Activated gamma-delta T cell treated with anti-CD3 and anti-CD28 coated beads, Interleukin-2, amount 50 U/mL, for 16 hours (primary cell): ENCODE measurements at regions not wholly inside any gene's neighbourhood (a gene's known extent, or its start where the extent isn't known, plus 50 kb on each side); places are given as distances from the start of the nearest gene placed in this dataset.

Source experiments
- DNase-seq: peaks from one replicate; pipeline ENCODE4 v3.0.0-alpha.2; 2020; ENCODE audit warnings: low read depth

DNA sequence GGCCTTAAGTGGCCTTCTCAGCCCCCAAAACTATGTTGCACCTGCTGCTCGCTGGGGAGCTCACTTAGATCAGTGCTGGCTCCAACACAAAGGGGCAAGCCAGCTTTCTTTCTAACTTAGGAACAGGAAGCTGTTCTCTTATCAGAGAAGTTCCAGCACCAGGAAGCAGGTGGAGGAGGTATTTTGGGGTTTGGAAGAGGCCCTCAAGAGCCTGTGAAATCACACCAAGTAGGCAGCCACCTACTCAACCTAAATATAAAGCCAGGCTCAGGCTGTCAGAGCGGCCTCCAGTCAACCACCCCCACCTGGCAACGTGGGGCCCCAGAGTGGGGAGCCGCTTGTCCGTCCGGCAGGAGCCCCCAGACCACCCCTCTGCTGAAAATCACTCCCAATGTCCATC lies 152.8 kb downstream of the OLFM1 start:
- DNase-seq = no peak

DNA sequence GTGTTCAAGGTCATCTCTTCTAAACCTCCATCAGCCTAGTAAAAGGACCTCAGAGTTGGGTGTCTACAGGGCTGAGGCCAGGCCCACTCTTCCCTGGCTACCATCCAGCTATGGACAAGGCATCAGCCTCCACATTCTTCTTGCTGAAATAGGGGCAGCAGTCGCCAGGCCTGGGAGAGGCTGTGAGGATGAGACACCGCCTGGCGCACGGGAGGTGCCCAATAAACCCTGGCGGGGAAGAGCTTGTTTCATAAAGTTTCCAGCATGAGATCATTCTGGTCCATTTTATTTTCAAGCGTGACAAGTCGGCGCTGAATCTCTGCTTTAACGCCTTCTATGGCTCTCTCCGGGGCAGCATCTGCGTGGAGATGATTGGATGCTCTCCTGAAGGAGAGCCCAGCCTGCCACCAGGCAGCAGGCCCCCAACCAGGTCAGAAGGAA lies 153.4 kb downstream of the OLFM1 start:
- no peak for DNase-seq

DNA sequence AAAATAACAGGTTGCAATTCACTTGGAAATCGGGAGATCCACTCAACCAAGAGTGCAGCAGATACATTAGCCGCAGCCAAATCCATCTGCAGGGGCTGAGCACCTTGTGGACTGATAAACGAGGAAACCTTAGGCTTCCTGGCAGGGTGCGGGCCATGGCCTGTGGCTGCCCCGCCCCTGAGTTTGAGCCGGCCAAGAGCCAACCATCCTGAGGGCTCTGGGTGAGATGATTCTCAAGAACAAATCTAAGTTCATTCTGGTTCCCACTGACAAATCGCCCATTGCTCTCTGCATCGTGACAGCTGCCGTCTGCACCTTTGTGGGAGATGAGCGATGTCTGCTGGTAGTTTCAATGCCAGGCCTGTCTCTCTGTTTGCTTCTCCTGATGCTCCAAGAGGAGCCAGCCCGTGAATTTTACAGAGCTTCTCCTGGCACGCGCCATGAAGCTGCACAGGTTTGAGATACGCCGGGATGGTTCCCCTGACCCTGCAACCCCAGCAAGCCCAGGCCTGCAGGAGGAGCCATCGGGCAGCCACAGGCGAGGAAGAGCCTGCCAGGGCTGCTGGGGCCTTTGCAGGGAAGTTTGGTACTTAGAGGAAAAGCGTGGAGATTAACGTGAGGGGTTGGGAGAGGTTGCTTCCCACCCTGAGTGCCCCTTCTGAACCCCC lies 154.0 kb downstream of the OLFM1 start:
- DNase-seq = no peak

DNA sequence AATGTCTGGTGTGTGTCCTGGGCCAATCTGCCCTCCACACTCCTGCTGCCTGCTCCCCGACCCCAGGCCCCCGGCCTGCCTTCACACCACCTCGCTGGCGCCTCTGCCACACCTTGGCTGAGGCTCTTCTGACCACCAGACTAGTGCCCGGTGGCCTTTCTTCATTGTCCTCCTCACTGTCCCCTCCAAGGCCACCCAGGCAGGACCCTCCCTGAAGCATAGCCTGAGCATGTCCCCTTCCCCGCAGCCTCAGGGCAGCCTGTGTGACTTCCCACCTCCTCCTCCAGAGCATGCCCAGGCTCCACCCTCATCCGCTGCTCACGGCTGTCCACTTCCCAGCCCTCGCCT lies 154.6 kb downstream of the OLFM1 start:
- no peak for DNase-seq

DNA sequence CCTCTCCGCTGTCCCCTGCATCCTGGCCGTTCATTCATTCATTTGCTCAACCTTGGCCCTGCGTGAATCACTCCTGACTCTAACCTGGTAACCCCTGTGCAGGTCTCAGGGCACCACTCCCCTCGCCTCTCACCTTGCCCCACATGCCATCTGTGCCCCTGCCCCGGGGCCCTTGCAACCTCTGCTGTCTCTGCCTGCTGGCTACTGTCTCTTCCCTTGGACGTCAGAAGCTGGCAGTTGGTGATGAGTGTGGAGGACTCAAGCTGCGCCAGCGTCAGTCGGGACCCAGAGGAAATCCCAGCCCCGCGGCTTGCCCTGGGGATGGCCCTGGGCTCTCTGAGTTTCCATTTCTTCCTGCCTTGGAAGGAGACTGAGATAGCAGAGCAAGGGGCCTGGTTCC lies 154.9 kb downstream of the OLFM1 start:
- no peak for DNase-seq

DNA sequence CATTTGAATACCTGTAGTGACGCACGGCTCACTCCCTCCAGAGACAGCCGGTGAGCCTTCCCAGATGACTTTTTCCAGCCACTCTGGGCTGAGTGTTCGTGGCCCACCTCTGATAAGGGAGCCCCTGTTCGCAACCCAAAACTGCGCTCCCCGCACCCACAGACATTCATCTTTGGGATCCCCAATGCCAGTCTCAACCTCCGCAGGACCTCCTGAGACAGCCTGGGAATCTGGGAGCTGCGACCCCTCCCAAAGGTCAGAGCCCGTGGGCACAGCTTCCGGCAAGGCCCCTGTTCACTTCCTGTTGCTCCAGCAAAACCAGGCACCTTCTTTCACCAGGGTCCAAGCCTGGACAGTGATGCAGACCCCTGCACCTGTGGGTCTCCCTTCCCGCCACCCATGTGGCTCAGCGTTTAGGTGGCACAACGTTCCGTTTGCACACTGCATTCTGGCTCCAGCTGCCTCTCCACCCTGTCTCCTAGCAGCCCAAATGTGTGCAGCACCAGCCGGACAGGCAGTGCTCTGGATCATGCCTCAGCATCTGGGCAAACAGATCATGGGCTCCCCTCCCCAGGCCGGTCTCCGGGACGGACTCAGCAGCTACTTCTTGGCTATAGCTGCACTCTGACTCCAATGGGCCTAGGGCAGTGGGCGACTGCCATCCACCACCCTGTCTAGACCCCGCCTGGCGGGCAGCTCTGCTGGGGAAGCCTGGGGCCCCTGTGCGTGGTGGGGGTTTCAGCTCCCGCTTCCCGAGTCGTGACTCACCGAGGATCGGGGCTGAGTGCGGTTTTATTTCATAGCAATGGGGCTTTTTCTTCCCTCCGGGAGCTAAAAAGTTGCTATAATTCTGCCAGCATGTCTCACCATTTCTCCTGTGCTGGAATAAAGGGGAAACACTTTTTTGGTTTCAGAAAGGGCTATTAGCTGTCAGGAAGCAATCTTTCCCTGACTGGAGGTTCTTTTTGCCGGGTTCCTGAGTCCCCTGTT lies 156.0 kb downstream of the OLFM1 start:
- no peak for DNase-seq

DNA sequence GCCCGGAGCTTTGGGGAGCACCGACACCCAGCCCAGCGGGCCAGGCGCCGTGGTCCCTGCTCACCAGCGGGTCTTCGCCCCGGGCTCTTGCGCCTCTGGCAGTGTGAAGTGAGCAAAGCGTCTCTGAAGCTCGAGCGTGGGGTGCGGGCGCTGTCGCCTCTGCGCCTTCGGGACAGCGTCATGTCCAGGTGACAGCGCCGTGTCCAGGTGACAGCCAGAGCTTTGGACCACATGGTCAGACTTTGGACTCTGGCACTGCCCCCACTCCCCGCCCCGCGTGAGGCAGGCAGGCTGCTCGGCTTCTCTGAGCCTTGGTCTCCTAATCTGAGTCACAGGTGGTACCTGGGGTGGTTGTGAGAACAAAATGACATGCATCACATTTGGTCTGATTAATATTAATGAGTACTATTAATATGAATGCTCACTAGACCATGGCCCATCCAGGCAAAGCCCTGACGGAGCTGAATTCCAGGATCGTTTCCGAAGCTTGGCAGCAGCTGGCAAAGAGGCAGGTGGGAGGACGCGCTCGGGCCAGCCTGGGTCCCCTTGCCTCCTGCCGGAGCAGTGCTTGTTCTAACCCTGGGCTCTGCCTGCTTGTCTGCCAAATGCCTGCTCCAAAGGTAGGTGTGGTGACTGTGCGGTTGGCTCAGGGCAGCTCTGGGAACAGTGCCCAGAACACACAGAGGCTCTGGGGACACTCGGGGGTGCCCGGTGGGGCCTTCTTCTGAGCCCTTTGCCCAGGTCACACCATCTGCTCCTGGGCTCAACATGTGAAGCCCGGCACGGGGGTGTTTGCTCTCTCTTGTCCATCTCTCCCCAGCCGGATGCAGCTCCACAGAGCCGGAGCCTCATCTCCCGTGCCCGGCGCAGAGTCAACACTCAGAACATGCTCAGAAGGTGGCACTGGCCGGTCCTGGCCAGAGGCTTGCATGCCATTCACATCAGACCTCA lies 157.1 kb downstream of the OLFM1 start:
- no peak for DNase-seq

DNA sequence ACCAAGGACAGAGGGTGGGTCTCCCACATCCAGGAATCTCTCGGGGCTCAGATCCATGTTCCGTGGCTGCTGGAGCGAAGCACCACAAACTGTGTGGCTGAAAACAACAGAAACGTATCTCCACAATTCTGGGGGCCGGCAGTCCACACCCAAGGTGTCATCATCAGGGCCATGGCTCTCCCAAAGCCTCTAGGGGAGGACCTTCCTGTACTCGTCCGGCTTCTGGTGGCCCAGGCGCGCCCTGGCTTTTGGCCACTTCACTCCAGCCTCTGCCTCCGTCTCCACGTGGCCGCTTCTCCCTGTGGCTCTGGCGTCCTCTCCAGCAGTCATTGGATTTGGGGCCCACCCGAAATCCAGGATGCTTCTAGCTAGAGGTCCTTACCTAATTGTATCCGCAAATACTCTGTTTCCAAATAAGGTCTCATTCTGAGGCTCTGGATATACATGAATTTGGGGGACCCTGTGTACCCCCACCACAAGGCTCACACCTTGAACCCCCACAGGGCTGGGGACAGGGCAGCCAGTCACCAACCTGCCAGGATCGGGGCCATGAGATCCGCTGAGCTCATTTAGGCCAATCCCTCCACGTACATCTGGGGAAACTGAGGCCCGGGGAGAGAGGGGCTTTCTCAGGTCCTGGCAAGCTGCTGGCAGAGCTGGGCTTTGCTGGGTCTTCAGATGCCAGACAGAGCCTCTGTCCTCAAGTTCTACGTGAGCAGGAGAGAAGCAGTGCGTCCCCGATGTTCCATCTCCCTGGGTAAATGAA lies 158.2 kb downstream of the OLFM1 start:
- DNase-seq = no peak

DNA sequence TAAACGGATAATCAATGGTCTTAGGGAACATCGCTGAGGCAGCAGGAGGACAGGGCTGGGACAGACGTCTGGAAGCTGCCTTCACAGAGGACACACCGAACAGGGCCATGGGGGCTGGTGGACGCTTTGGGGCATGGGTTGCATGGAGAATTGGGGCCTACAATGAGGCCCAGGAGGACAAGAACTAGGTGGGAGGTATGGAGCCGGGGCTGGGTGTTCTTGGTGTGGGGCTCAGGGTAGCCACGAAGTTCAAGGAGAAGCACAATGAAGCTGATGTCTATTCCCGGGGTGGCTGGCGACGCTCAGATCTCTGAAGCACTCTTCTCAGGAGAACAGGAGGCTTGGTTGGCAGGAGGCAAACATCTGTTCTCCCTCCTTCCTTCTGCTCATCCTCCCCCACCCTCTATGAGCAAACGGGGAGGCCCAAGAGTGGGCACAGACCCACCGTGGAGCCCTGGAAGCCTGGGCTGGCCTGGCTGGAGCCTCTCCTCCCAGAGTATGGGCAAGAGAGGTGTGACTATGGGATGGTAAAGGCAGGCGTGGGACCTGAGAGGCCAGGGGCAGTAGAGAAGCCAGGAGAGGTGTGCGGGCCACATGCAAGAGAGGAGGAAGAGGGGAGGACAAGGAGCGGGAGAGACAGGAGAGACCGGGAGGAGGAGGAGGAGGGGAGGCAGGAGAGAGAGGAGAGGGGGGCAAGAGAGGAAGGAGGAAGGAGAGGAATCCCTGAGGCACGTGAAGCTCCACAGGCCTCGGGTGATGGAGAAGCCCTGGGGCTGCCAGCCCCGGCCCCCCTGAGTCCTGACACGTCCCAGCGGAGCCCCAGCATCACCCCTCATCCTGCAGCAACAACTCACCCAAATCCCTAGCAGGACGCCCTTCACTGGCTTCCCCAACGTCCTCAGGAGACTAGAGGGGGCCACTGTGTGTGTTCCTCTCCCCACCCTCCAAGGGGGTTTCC lies 159.1 kb downstream of the OLFM1 start:
- DNase-seq = no peak

DNA sequence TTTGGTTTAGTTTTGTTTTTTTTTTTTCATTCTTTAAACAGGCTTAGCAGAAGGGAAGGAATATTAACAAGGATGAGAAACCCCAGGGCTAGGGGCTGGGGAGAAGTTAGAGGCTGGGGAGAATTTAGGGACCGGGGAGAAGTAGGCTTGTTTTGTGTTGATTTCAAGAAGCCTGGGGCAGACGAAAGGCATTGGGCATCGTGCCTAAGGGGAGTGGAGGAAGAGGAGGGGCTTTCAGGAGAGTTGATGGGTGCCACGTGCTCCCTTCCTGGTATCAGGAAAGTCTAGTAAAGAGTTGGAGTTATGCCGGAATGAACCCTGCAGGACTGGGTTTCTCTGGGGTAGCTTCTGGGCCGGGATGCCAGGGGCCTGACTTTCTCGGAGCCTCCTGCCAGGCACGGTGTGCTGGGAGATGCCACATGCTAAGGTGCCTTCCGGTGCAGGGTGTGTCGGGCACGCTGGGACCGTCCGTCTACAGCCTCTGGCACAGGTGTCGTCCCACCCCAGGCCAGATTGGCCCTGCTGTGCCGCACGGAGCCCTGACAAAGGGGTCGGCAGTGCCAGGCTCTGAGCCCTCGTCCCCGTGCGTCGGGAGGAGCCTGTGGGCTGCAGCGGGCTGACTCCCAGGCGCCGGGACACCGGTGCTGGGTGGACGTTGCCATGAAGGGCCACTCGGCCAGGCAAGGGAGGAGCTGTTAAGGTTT lies 159.9 kb downstream of the OLFM1 start:
- DNase-seq = no peak

DNA sequence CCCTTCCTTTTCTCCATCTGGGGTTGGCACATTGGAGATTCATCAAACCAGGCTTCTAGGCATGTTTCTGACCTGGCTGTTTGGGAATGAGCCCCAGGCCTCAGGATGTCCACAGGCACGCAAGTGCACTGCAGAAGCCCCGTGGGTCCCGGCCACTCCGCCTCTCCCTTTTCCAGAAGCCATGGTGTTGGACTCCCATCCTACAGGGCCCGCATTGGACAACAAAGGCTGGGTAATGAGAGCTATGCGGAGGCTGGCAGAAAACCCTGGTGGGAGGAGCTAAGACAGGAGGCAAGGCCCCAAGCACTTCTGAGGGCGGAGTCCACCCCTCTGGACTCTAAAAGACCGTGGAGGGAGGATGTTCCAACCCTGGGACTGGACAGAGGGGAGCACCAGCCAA lies 160.6 kb downstream of the OLFM1 start:
- no peak for DNase-seq

DNA sequence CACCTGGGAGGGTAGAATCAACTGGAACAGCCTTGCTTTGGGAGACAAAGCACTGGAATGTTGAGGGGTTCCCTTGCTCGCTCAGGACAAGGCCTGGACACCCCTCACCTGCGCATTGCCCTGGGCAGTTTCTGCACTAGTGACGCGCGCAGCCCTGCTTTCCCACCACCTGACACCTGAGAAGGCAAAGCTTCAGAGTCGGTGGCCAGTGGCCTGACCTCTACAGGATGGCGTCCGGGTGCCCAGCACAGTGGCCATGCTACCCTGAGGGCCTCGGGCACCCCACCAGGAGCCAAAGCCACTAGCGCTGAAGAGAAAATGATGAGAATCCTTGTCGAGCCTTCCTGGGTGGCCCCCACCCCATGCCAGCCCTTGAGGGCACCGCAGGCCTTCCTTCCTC lies 161.3 kb downstream of the OLFM1 start:
- no peak for DNase-seq

DNA sequence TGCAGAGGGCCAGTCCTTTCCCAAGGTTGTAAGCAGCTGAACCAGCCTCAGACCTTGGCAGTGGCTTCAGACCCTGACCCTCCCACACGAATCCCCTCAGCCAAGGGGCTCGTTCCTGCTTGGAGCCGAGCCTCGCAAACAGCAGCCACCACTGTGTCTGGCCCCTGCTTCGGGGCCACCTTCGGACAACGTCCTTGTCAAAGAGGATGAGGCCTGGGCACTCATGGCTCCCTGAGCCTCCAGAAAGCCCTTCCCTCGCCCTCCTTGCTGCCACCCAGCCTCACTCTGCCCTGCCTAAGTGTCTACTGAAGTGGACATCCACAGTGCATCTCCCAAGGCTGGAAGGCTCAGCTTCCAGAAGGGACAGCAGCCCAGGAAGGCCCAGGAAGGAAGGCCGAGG lies 161.7 kb downstream of the OLFM1 start:
- no peak for DNase-seq

DNA sequence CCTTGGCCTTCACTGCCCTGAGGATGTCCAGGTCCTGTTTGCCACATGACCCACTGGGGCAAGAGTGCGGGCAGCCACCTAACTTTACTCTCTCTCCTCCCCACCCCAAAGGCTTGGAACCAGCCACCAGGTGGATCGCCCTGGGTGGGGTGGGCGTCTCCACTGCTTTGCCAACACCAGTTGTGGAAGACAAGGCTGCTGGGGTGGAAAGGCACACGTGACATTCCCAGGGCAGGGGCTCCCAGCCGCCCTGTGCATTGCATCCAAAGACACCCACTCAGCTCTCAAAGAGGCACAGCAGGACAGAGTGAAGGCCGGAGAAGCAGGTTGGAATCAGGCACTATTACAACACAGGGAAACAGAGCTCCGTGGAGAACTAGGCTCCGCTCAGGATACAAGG lies 162.2 kb downstream of the OLFM1 start:
- no peak for DNase-seq

DNA sequence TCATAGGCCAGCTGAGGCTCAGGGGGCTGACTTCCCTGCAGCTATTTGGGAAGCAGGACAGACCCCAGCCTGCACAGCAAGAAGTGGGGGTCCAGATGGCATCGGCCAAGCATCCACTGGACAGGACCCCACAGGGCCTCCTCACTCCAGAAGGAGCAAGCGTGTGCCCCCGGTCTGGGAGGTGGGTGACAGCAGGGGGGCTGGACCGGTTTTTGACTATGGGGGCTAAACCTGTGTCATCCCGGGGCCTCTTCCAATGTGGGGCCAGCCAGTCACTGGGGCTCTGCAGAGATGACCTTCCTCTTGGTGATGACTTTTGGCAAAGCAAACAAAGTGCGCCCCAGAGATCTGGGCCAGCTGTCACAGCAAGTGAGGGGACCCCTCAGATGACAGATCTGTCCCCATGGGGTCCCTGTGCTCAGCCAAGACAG lies 163.9 kb downstream of the OLFM1 start:
- DNase-seq = no peak

DNA sequence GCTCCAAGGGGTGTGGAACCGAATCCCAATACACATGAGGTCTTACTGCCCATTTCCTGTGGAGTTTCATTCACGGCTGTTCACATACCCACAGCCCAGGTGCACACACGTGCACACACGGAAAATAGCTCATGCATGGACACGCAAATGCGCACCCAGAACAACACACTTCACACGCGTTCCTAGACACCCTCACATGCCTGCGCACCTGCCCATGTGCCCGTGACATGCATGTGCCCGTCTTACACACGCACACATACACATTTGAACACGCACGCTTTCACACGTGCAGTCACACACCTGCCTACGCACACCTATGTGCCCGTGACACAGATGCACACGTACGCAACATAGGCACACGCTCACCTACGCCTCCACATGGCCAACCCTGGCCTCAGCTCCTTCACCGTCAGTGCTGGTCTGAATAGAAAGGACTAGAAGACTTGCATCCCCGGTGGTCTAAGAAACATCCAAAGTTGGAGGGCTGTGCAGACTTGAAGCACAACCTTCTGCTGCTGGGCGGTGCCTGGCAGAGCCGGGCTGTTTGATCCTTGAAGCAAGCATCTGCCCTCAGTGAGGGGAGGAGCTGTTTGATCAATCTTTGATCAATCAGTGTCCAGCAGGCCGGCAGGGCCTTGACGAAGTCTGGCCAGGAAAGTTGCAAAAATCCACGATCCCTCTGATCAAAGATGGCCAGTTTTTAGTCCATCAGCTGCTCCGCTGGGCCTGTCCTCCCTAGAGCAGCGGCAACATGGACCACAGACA lies 164.7 kb downstream of the OLFM1 start:
- DNase-seq = no peak

DNA sequence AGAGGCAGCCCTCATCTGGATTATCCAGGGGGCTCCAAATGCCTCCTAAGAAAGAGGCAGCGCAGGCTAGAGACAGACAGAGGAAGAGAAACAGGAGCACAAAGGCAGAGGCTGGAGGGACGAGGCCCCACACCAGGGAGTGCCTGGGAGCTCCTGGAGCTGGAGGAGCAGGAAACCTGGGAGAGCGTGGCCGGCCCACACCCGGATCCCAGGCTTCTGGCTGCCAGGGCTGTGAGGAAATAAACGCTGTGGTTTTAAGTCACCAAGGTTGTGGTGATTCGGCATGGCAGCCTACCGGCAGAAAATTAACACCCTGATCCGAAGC lies 165.5 kb downstream of the OLFM1 start:
- no peak for DNase-seq

DNA sequence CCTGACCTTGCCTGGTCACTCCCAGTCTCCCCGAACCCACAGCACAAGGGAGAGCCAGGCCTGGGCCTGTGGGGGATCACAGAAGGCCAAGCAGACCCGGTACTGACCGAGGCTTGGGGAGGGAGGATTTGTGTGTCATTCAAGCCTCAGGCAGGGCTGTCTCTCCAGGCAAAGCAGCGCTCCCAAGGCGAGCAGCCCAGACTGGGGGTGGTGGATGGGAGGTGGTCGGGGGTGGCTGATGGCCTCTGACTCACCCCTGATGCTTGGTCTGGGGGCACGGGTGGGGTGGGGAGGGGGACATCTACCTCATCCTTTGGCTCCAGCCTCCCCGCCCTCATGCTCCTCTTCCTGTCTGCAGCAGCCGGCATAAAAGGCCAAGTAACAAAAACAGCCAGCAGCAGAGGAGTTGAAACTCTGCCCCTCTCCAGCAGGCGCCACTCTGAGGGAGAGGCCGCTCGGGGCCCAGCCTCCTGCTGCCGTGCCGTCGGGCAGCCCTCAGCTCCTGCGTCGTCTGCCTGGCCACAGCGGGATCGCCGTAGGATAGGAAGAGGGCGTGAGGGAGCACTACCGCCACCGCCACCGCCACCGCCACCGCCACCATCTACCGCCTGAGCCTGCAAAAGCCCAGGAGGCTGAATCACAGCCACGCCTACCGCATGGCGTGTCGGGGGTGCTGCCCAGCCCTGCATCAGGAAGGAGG lies 166.0 kb downstream of the OLFM1 start:
- DNase-seq = no peak
